GM18526 (cell line): ENCODE measurements at regions not wholly inside any gene's neighbourhood (a gene's known extent, or its start where the extent isn't known, plus 50 kb on each side); places are given as distances from the start of the nearest gene placed in this dataset.

Source experiments
- POLR2A ChIP-seq: IDR thresholded peaks from 3 replicates; pipeline ENCODE4 v1.6.1; 2011; ENCODE audit not compliant: insufficient read length; ENCODE audit errors: extremely low read depth

GRCh38 chr10:130483691-130484467 is 347.7 kb downstream of the GLRX3 start:
- no peak for TF ChIP-seq POLR2A

GRCh38 chr10:130484468-130485180 is 348.4 kb downstream of the GLRX3 start:
- TF ChIP-seq POLR2A, result no peak

DNA sequence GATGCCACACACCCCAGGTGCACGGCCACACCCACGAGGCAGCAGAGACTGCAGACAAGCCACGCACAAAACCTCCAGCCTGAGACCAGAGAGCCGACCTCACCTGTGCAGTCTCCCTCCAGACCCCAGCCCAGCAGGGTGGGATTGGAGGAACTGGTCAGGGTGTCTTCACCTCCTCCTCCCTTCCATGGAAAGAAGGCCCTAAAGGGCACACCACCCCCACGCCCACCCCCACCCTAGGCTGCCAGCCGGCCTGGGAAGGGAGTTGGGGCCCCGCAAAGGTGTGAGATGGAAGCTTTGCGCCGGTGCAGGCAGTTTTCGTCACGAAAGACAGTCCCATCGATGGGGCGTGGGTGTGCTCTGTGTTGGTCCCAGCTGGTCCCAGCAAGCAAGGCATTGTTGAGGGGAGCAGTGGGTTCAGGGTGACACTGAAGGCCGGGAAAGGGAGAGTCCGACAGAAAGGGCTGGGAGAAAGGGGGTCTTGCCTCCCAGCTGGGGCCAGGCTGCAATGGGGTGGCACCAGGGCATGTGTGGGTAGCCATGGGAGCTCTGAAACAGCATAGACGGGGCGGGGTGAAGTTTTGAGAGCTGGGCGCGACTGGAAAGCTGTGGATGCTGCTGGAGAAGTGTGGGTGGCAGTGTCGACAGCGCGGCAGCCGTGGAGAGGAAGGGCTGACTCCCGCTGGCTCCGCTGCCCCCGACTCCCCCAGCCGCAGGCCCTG is 349.2 kb downstream of the GLRX3 start:
- TF ChIP-seq POLR2A, result no peak

GRCh38 chr10:130485958-130486895 is 350.0 kb downstream of the GLRX3 start:
- TF ChIP-seq POLR2A, result no peak

DNA sequence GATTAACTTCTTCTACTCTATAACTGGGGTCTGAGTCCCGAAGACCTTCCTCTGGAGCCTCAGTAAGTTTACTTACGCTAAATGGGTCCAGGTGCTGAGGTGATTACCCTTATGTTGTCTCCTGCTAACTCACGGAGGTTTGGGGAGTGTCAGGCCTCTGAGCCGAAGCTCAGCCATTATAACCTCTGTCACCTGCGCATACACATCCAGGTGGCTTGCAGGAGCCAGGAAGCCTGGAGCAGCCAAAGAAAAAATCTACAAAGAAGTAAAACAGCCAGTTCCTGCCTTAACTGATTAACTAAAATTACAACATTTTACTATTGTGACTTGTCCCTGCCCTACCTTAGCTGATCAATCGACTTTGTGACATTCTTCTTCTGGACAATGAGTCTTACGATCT is 350.7 kb downstream of the GLRX3 start:
- no peak for TF ChIP-seq POLR2A

GRCh38 chr10:130487566-130487965 is 351.4 kb downstream of the GLRX3 start:
- TF ChIP-seq POLR2A, result no peak

GRCh38 chr10:130489891-130490290 is 353.7 kb downstream of the GLRX3 start:
- no peak for TF ChIP-seq POLR2A

DNA sequence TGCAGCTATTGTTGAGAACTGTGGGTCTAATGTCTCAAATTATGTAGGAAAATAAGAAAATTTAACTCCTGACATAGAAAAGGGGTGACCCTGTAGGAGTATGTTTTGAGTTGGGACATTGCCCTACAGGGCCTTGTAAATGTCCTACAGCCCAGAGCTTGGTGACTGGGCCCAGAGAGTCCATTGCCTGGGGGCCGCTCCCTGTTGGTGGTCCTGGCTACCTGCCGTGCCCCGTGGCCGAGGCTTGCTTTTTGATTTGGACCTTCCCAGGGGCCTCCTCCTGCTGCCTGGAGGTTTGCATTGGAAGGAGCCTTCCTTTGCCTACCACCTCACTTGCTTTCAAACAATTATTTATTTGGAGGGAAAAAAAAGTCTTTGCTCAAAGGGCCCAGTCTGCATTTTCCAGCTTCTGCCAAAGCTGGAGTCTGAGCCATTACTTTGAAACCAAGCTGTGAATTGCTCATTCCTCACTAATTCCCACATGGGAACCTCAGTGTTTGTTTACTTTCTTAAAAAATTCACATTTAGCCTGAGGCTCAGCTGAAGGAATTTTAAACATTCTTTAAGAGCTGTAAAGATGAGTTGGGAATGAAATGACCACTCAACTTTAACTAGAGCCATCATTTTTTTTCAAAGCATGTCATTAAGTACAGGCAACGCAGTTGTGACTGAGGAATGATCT is 355.0 kb downstream of the GLRX3 start:
- TF ChIP-seq POLR2A, result no peak

GRCh38 chr10:130491693-130492050 is 355.5 kb downstream of the GLRX3 start:
- no peak for TF ChIP-seq POLR2A

- TF ChIP-seq POLR2A, result no peak
These were observed 356.2 kb downstream of the GLRX3 start for GRCh38 chr10:130492266-130492934.

GRCh38 chr10:130493021-130493420 is 356.8 kb downstream of the GLRX3 start:
- no peak for TF ChIP-seq POLR2A

- no peak for TF ChIP-seq POLR2A
These were observed 357.4 kb downstream of the GLRX3 start for GRCh38 chr10:130493446-130494145.
